PC-3 (cell line): ENCODE measurements at regions not wholly inside any gene's neighbourhood (a gene's known extent, or its start where the extent isn't known, plus 50 kb on each side); places are given as distances from the start of the nearest gene placed in this dataset.

Experiments used
- ATAC-seq: fragments of 200-7000 bp; cut with Tn5 transposase; 2 replicates; pipeline ENCODE4 v1.9.1; 2020; ENCODE audit warnings: mild to moderate bottlenecking, moderate library complexity
- BruUV-seq: library from RNA; stranded (reverse); fragments of 400-500 nt; replicated peaks from 2 replicates; lab custom pipeline; 2021; lab: Mats Ljungman, UMichigan
- CTCF ChIA-PET: fragments of 300-600 bp; sonication (Branson Sonifier 250); formaldehyde crosslinking; loops from one replicate; lab custom pipeline; 2022; ENCODE audit warnings: antibody characterized with exemption; lab: Charles Lee
- POLR2A ChIA-PET: fragments of 300-600 bp; sonication (Branson Sonifier 250); formaldehyde crosslinking; loops from one replicate; lab custom pipeline; 2022; ENCODE audit warnings: antibody characterized with exemption; ENCODE audit not compliant: unreplicated experiment; lab: Charles Lee
- DNase-seq: peaks from one replicate; pipeline ENCODE4 v3.0.0-alpha.2; 2015
- H2AFZ ChIP-seq: fragments of 300-600 bp; sonication (generic); 2 replicates; pipeline ENCODE4 v1.6.0; 2016; ENCODE audit warnings: antibody characterized with exemption, low read length
- H3F3A ChIP-seq: fragments of 300-600 bp; sonication (generic); one replicate; pipeline ENCODE4 v1.6.0; 2017; ENCODE audit warnings: antibody characterized with exemption, low read length, control low read depth, mild to moderate bottlenecking; ENCODE audit not compliant: unreplicated experiment
- H3K27ac ChIP-seq: fragments of 300-600 bp; sonication (generic); 2 replicates; pipeline ENCODE4 v1.5.1; 2016; ENCODE audit warnings: mild to moderate bottlenecking, low read length
- H3K27me3 ChIP-seq: fragments of 300-600 bp; sonication (generic); 2 replicates; pipeline ENCODE4 v1.6.1; 2016; ENCODE audit warnings: low read length, mixed read lengths
- H3K36me3 ChIP-seq: fragments of 300-600 bp; sonication (generic); 2 replicates; pipeline ENCODE4 v1.6.1; 2016; ENCODE audit warnings: low read depth, mixed run types, low read length, mixed read lengths
- H3K4me1 ChIP-seq: fragments of 300-600 bp; sonication (generic); 2 replicates; pipeline ENCODE4 v1.5.1; 2016; ENCODE audit warnings: low read length; ENCODE audit not compliant: insufficient read depth
- H3K4me2 ChIP-seq: fragments of 300-600 bp; sonication (generic); 2 replicates; pipeline ENCODE4 v1.6.0; 2016; ENCODE audit warnings: low read length
- H3K4me3 ChIP-seq: fragments of 300-600 bp; sonication (generic); 2 replicates; pipeline ENCODE4 v1.5.1; 2016; ENCODE audit warnings: mild to moderate bottlenecking, low read length, mixed read lengths
- H3K79me2 ChIP-seq: fragments of 300-600 bp; sonication (generic); 2 replicates; pipeline ENCODE4 v1.6.1; 2017; ENCODE audit warnings: low read length, mixed read lengths
- H3K9ac ChIP-seq: fragments of 300-600 bp; sonication (generic); 2 replicates; pipeline ENCODE4 v1.6.0; 2016; ENCODE audit warnings: mild to moderate bottlenecking, low read length
- H3K9me2 ChIP-seq: fragments of 300-600 bp; sonication (generic); replicated peaks from 2 replicates; pipeline ENCODE4 v1.6.1; 2016; ENCODE audit warnings: mixed run types, low read length, mixed read lengths
- H3K9me3 ChIP-seq: fragments of 300-600 bp; sonication (generic); 2 replicates; pipeline ENCODE4 v1.6.1; 2016; ENCODE audit warnings: low read length, mixed read lengths
- H4K20me1 ChIP-seq: fragments of 300-600 bp; sonication (generic); 2 replicates; pipeline ENCODE4 v1.6.1; 2016; ENCODE audit warnings: low read length, mixed read lengths
- CTCF ChIP-seq: fragments of 300-600 bp; sonication (generic); conservative IDR thresholded peaks from 2 replicates; pipeline ENCODE4 v1.5.1; 2017; ENCODE audit warnings: antibody characterized with exemption, low read depth, mild to moderate bottlenecking, low read length
- EZH2 ChIP-seq: fragments of 300-600 bp; sonication (generic); IDR thresholded peaks from one replicate; pipeline ENCODE4 v1.6.1; 2017; ENCODE audit warnings: antibody characterized with exemption, mild to moderate bottlenecking, low read length; ENCODE audit not compliant: unreplicated experiment
- EZH2phosphoT487 ChIP-seq: fragments of 300-600 bp; sonication (generic); IDR thresholded peaks from 2 replicates; pipeline ENCODE4 v1.6.1; 2018; ENCODE audit warnings: mild to moderate bottlenecking, antibody characterized with exemption, low read length, borderline replicate concordance
- intact Hi-C: fragments of 100-400 bp; cut with micrococcal nuclease; formaldehyde crosslinking; loops from 2 replicates; pipeline ENCODE4 v1.9.0; 2023

GRCh38 chr3:31427623-31428022, 105.1 kb upstream of the STT3B start:
- Histone ChIP-seq H3K36me3 (no peaks in the 10 kb centered on the region), H3K9me3 (no peaks in the 10 kb centered on the region), H3K9ac (no peak overlapping the region), H3K9me2 (no peaks in the 10 kb centered on the region), H3K27ac (no peak overlapping the region), H3K79me2 (no peaks in the 10 kb centered on the region), H2AFZ (no peak overlapping the region), H3F3A (no peaks in the 10 kb centered on the region), H3K27me3 (no peaks in the 10 kb centered on the region), H4K20me1 (no peaks in the 10 kb centered on the region), H3K4me2 (no peak overlapping the region), H3K4me1 (no peaks in the 10 kb centered on the region), H3K4me3 (no peak overlapping the region)
- CTCF ChIA-PET, result interaction anchor here (0.6 kb wide), 1 partner anchor 22 kb away, joined by 4 read pairs; no protein-coding TSS in a partner anchor
- no TSS peak for BruUV-seq
- DNase-seq (no peak), ATAC-seq (no peak)
- intact Hi-C loops, result no loop called here
- no peak for TF ChIP-seq EZH2phosphoT487
- POLR2A ChIA-PET, result no interaction called here

- Histone ChIP-seq H3K9ac (no peak overlapping the region), H3F3A (no peaks in the 10 kb centered on the region), H2AFZ (no peak overlapping the region), H3K79me2 (no peaks in the 10 kb centered on the region), H3K27ac (no peak overlapping the region), H3K27me3 (no peaks in the 10 kb centered on the region), H3K36me3 (no peaks in the 10 kb centered on the region), H3K4me3 (no peak overlapping the region), H3K9me2 (no peaks in the 10 kb centered on the region), H3K9me3 (no peaks in the 10 kb centered on the region), H3K4me1 (no peaks in the 10 kb centered on the region), H3K4me2 (no peak overlapping the region), H4K20me1 (no peaks in the 10 kb centered on the region)
- intact Hi-C loops, result no loop called here
- ChIA-PET POLR2A (no interaction called here), CTCF (interaction anchor here (0.7 kb wide), 1 partner anchor 180 kb away, joined by 3 read pairs; no protein-coding TSS in a partner anchor)
- no TSS peak for BruUV-seq
- ATAC-seq, result no peak
- TF ChIP-seq CTCF (no peak), EZH2 (no peak), EZH2phosphoT487 (no peak)
- DNase-seq, result no peak
Observed at GRCh38 chr3:31431321-31431720, 101.4 kb upstream of the STT3B start.

GRCh38 chr3:31432897-31433678, 99.6 kb upstream of the STT3B start:
- H3K9ac ChIP-seq, result no peak overlapping the region
- H3K4me2 ChIP-seq, result no peak overlapping the region
- no peaks in the 10 kb centered on the region for H3K79me2 ChIP-seq
- ChIA-PET POLR2A (no interaction called here), CTCF (no interaction called here)
- H3K9me3 ChIP-seq, result 0 out of 2 replicates have a peak, but pooled peaks cover 8% of the 10 kb centered on the region
- intact Hi-C loops, result no loop called here
- no peaks in the 10 kb centered on the region for H3K4me1 ChIP-seq
- DNase-seq (no peak), ATAC-seq (no peak)
- no TSS peak for BruUV-seq
- H3F3A ChIP-seq, result no peaks in the 10 kb centered on the region
- no peak overlapping the region for H2AFZ ChIP-seq
- H4K20me1 ChIP-seq, result no peaks in the 10 kb centered on the region
- no peaks in the 10 kb centered on the region for H3K9me2 ChIP-seq
- H3K27ac ChIP-seq, result no peak overlapping the region
- H3K4me3 ChIP-seq, result no peak overlapping the region
- TF ChIP-seq CTCF, result no peak
- no peak for TF ChIP-seq EZH2
- H3K36me3 ChIP-seq, result peaks cover 4% of the 10 kb centered on the region; the same call in 1 of the 2 replicates
- no peaks in the 10 kb centered on the region for H3K27me3 ChIP-seq
